HTR-8/SVneo (cell line): ENCODE measurements at regions not wholly inside any gene's neighbourhood (a gene's known extent, or its start where the extent isn't known, plus 50 kb on each side); places are given as distances from the start of the nearest gene placed in this dataset.
"Not testable (repeated sequence)": the region's sequence is repeated elsewhere in the genome, so short reads cannot be mapped to it uniquely, and the experiment has no call there.

Experiments used
- DNase-seq: peaks from one replicate; pipeline ENCODE4 v3.0.0; 2011; ENCODE audit warnings: low spot score, mixed read lengths; ENCODE audit not compliant: insufficient read length
- FAIRE-seq: peaks from 2 replicates; lab custom pipeline; 2011; peaks lifted over from hg19 to GRCh38; lab: Jason Lieb, UNC

- FAIRE-seq (no peak), DNase-seq (peak; percentile 6)
Observed at GRCh38 chr5:165325221-165325620, 1819.8 kb downstream of the MAT2B start.

- FAIRE-seq: no peak
- no peak for DNase-seq
Observed at GRCh38 chr5:165327631-165328030, 1822.2 kb downstream of the MAT2B start.

GRCh38 chr5:165328846-165329245 is 1823.4 kb downstream of the MAT2B start:
- FAIRE-seq (no peak), DNase-seq (no peak)

- FAIRE-seq (no peak), DNase-seq (no peak)
Observed at GRCh38 chr5:165333623-165334022, 1828.2 kb downstream of the MAT2B start.

GRCh38 chr5:165334201-165334600 is 1828.8 kb downstream of the MAT2B start:
- DNase-seq: no peak
- no peak for FAIRE-seq

GRCh38 chr5:165349735-165350134 is 1844.3 kb downstream of the MAT2B start:
- FAIRE-seq (no peak), DNase-seq (no peak)

GRCh38 chr5:165351342-165351741 is 1845.9 kb downstream of the MAT2B start:
- no peak for DNase-seq
- FAIRE-seq: no peak

GRCh38 chr5:165360366-165360765 is 1854.9 kb downstream of the MAT2B start:
- FAIRE-seq: no peak
- no peak for DNase-seq

- FAIRE-seq (no peak), DNase-seq (no peak)
Observed at GRCh38 chr5:165360784-165361542, 1855.5 kb downstream of the MAT2B start.

- DNase-seq (no peak), FAIRE-seq (no peak)
Observed at GRCh38 chr5:165370233-165370632, 1864.8 kb downstream of the MAT2B start.

GRCh38 chr5:165370794-165371193 is 1865.4 kb downstream of the MAT2B start:
- FAIRE-seq: no peak
- peak; percentile 7 for DNase-seq

- no peak for DNase-seq
- no peak for FAIRE-seq
Observed at GRCh38 chr5:165375201-165375600, 1869.8 kb downstream of the MAT2B start.

- no peak for FAIRE-seq
- no peak for DNase-seq
Observed at GRCh38 chr5:165393839-165394238, 1888.4 kb downstream of the MAT2B start.

- FAIRE-seq (peak; percentile 44), DNase-seq (no peak)
Observed at GRCh38 chr5:165397516-165397915, 1892.1 kb downstream of the MAT2B start.

- no peak for FAIRE-seq
Observed at GRCh38 chr5:165400086-165400485, 1894.7 kb downstream of the MAT2B start.

GRCh38 chr5:165404917-165405316 is 1899.5 kb downstream of the MAT2B start:
- DNase-seq (no peak), FAIRE-seq (no peak)

More at GRCh38 chr5:165400086-165400485, 1894.7 kb downstream of the MAT2B start:
- DNase-seq: no peak

- no peak for FAIRE-seq
- DNase-seq: no peak
Observed at GRCh38 chr5:165405340-165405739, 1899.9 kb downstream of the MAT2B start.

- no peak for FAIRE-seq
- DNase-seq: no peak
Observed at GRCh38 chr5:165407352-165407751, 1901.9 kb downstream of the MAT2B start.

GRCh38 chr5:165410476-165410875 is 1905.1 kb downstream of the MAT2B start:
- DNase-seq (no peak), FAIRE-seq (no peak)

- DNase-seq: not testable (repeated sequence)
Observed at GRCh38 chr5:165411532-165411931, 1906.1 kb downstream of the MAT2B start.

GRCh38 chr5:165420493-165420892 is 1915.1 kb downstream of the MAT2B start:
- FAIRE-seq (no peak), DNase-seq (no peak)

More at GRCh38 chr5:165411532-165411931, 1906.1 kb downstream of the MAT2B start:
- FAIRE-seq: not testable (repeated sequence)

- FAIRE-seq (no peak), DNase-seq (no peak)
Observed at GRCh38 chr5:165423697-165424299, 1918.4 kb downstream of the MAT2B start.
